MM.1S (cell line): ENCODE measurements at regions not wholly inside any gene's neighbourhood (a gene's known extent, or its start where the extent isn't known, plus 50 kb on each side); places are given as distances from the start of the nearest gene placed in this dataset.

Experiments used
- CTCF ChIP-seq: fragments of 300-600 bp; sonication (generic); IDR thresholded peaks from 2 replicates; pipeline ENCODE4 v1.5.1; 2016; ENCODE audit warnings: antibody characterized with exemption, low read length, mixed read lengths
- EZH2 ChIP-seq: fragments of 300-600 bp; sonication (generic); optimal IDR thresholded peaks from 2 replicates; pipeline ENCODE3; 2017; ENCODE audit warnings: low read depth, mild to moderate bottlenecking, antibody characterized with exemption, low read length, mixed read lengths

GRCh38 chr13:71087006-71087405 lies 780.0 kb downstream of the DACH1 start:
- TF ChIP-seq EZH2, result no peak
- no peak for TF ChIP-seq CTCF
